GM12878 (cell line): ENCODE measurements at regions not wholly inside any gene's neighbourhood (a gene's known extent, or its start where the extent isn't known, plus 50 kb on each side); places are given as distances from the start of the nearest gene placed in this dataset.

Experiments used
- ATAC-seq: fragments of 200-7000 bp; cut with Tn5 transposase; 3 replicates; pipeline ENCODE4 v1.9.1; 2020; ENCODE audit warnings: mild to moderate bottlenecking, moderate library complexity
- BruUV-seq: library from RNA; stranded (reverse); fragments of 400-500 nt; replicated peaks from 2 replicates; lab custom pipeline; 2021; lab: Mats Ljungman, UMichigan
- CTCF ChIA-PET: fragments of 300-600 bp; sonication (Branson Sonifier 250); formaldehyde crosslinking; extraction: SDS; loops from one replicate; lab custom pipeline; 2021; ENCODE audit warnings: inconsistent platforms; lab: Yijun Ruan, JAX
- POLR2A ChIA-PET: fragments of 350-600 bp; formaldehyde crosslinking; extraction: SDS; loops from one replicate; lab custom pipeline; 2021; ENCODE audit warnings: inconsistent platforms; lab: Charles Lee
- RAD21 ChIA-PET: fragments of 300-600 bp; sonication (Branson Sonifier 250); formaldehyde crosslinking; loops from one replicate; lab custom pipeline; 2023; ENCODE audit warnings: antibody characterized with exemption; ENCODE audit not compliant: unreplicated experiment; lab: Charles Lee
- SMC1A ChIA-PET: fragments of 300-600 bp; sonication (Branson Sonifier 250); formaldehyde crosslinking; loops from one replicate; lab custom pipeline; 2023; ENCODE audit not compliant: unreplicated experiment, uncharacterized antibody; lab: Charles Lee
- DNase-seq: peaks from one replicate; pipeline ENCODE4 v3.0.0-alpha.2; 2011; ENCODE audit warnings: low read depth, low spot score
- FAIRE-seq: peaks from 3 replicates; lab custom pipeline; 2011; peaks lifted over from hg19 to GRCh38; lab: Jason Lieb, UNC
- H2AFZ ChIP-seq: 2 replicates; pipeline ENCODE4 v1.6.0; 2011; ENCODE audit warnings: low read depth, low read length, control low read depth; ENCODE audit not compliant: control insufficient read depth
- H3K27ac ChIP-seq: 2 replicates; pipeline ENCODE4 v1.5.1; 2011; ENCODE audit warnings: control low read depth; ENCODE audit not compliant: control insufficient read depth, insufficient read depth
- H3K27me3 ChIP-seq, 2 experiments: replicated peaks in 1 of 2; 2 replicates each; pipeline versions ENCODE4 v1.6.0 to v1.6.1; 2011; ENCODE audit warnings: low read length in 1 of 2; ENCODE audit not compliant: control insufficient read depth in 2 of 2, insufficient read depth in 2 of 2
- H3K36me3 ChIP-seq, 2 experiments: 2 replicates each; pipeline ENCODE4 v1.5.1; 2011; ENCODE audit warnings: low read length in 1 of 2; ENCODE audit not compliant: control insufficient read depth in 2 of 2, insufficient read depth in 2 of 2
- H3K4me1 ChIP-seq: 2 replicates; pipeline ENCODE4 v1.6.1; 2011; ENCODE audit warnings: mild to moderate bottlenecking, low read length, moderate library complexity, mixed read lengths; ENCODE audit not compliant: control insufficient read depth, insufficient read depth
- H3K4me2 ChIP-seq: 2 replicates; pipeline ENCODE4 v1.6.0; 2011; ENCODE audit warnings: control low read depth; ENCODE audit not compliant: control insufficient read depth, insufficient read depth
- H3K4me3 ChIP-seq: fragments of 200-600 bp; sonication (generic); 2 replicates; pipeline ENCODE4 v1.5.1; 2016
- H3K79me2 ChIP-seq: 2 replicates; pipeline ENCODE4 v1.6.0; 2011; ENCODE audit warnings: low read length; ENCODE audit not compliant: control insufficient read depth, insufficient read depth
- H3K9ac ChIP-seq: 2 replicates; pipeline ENCODE4 v1.8.0; 2011; ENCODE audit warnings: low read length, control low read depth, mixed read lengths; ENCODE audit not compliant: control insufficient read depth, insufficient read depth
- H3K9me3 ChIP-seq: replicated peaks from 3 replicates; pipeline ENCODE4 v1.5.1; 2011; ENCODE audit warnings: mild to moderate bottlenecking, low read length; ENCODE audit not compliant: control insufficient read depth, insufficient read depth
- H4K20me1 ChIP-seq: 2 replicates; pipeline ENCODE4 v1.6.0; 2011; ENCODE audit not compliant: control insufficient read depth, insufficient read depth
- BCL3 ChIP-seq: IDR thresholded peaks from 2 replicates; pipeline ENCODE4 v1.6.1; 2011; ENCODE audit warnings: borderline replicate concordance, low read depth, mild to moderate bottlenecking, moderate library complexity, low read length; ENCODE audit not compliant: insufficient read depth, poor library complexity, severe bottlenecking
- CREB1 ChIP-seq: IDR thresholded peaks from 2 replicates; pipeline ENCODE4 v1.6.1; 2012; ENCODE audit warnings: low read depth, mild to moderate bottlenecking, inconsistent platforms
- DPF2 ChIP-seq: fragments of 450-650 bp; IDR thresholded peaks from 2 replicates; pipeline ENCODE4 v1.6.1; 2017; ENCODE audit warnings: mild to moderate bottlenecking
- EGR1 ChIP-seq, 2 experiments: IDR thresholded peaks; 1 replicate in 1 of 2; 2 replicates in 1 of 2; pipeline ENCODE4 v1.6.1; 2011 to 2012; ENCODE audit warnings: low read depth in 2 of 2, low read length in 2 of 2, borderline replicate concordance in 1 of 2, mild to moderate bottlenecking in 1 of 2, moderate library complexity in 1 of 2
- EP300 ChIP-seq, 2 experiments: fragments of 150-350 bp in 1 of 2; IDR thresholded peaks; 2 replicates each; pipeline ENCODE4 v1.6.1; 2011 to 2012; ENCODE audit warnings: low read depth in 2 of 2, low read length in 2 of 2, borderline replicate concordance in 1 of 2, improper control_type of control experiment in 1 of 2, inconsistent platforms in 1 of 2; ENCODE audit not compliant: control insufficient read depth in 1 of 2
- EZH2 ChIP-seq: IDR thresholded peaks from 2 replicates; pipeline ENCODE4 v1.6.1; 2012; ENCODE audit warnings: low read depth, mild to moderate bottlenecking, control low read depth, inconsistent platforms, low read length, borderline replicate concordance; ENCODE audit not compliant: control insufficient read depth
- GABPA ChIP-seq: IDR thresholded peaks from 2 replicates; pipeline ENCODE4 v1.6.1; 2014; ENCODE audit warnings: antibody characterized with exemption, low read depth, mild to moderate bottlenecking, inconsistent platforms
- NR2C1 ChIP-seq: fragments of 450-650 bp; IDR thresholded peaks from 2 replicates; pipeline ENCODE4 v1.6.1; 2017; ENCODE audit warnings: antibody characterized with exemption, mild to moderate bottlenecking, moderate library complexity
- PML ChIP-seq: IDR thresholded peaks from 2 replicates; pipeline ENCODE4 v1.6.1; 2012; ENCODE audit warnings: low read length, inconsistent platforms
- RCOR1 ChIP-seq: conservative IDR thresholded peaks from 2 replicates; pipeline ENCODE4 v1.6.1; 2012; ENCODE audit warnings: low read depth, low read length, improper control_type of control experiment
- SMAD5 ChIP-seq: IDR thresholded peaks from 2 replicates; pipeline ENCODE4 v1.6.1; 2016; ENCODE audit warnings: antibody characterized with exemption, low read depth
- WRNIP1 ChIP-seq: IDR thresholded peaks from 2 replicates; pipeline ENCODE4 v1.6.1; 2011; ENCODE audit warnings: low read depth, low read length, improper control_type of control experiment, borderline replicate concordance
- YY1 ChIP-seq: IDR thresholded peaks from 2 replicates; pipeline ENCODE4 v1.6.1; 2011; ENCODE audit warnings: low read depth, mild to moderate bottlenecking, low read length
- ZBTB40 ChIP-seq: fragments of 450-650 bp; IDR thresholded peaks from 2 replicates; pipeline ENCODE4 v1.6.1; 2016; ENCODE audit warnings: mild to moderate bottlenecking, moderate library complexity, borderline replicate concordance
- ZZZ3 ChIP-seq: IDR thresholded peaks from 2 replicates; pipeline ENCODE4 v1.6.1; 2011; ENCODE audit warnings: low read depth; ENCODE audit not compliant: control insufficient read depth, insufficient read length
- WGBS: methylation state at CpG from one replicate; pipeline ENCODE4 v1.1.6; 2016; ENCODE audit warnings: low lambda C conversion rate; ENCODE audit not compliant: insufficient replicate concordance, insufficient coverage; ENCODE audit errors: missing lambda C conversion rate; 5-methylcytosine and 5-hydroxymethylcytosine counted together
- in situ Hi-C: fragments of 300-500 bp; cut with MboI; formaldehyde crosslinking; loops from 9 replicates; pipeline ENCODE4 v1.14.3; 2018; ENCODE audit warnings: mixed read lengths
- intact Hi-C: fragments of 100-400 bp; cut with micrococcal nuclease; formaldehyde crosslinking; loops from one replicate; pipeline ENCODE4 v1.14.2; 2022; ENCODE audit not compliant: unreplicated experiment

GRCh38 chr13:39251340-39251739 is 213.1 kb downstream of the NHLRC3 start:
- ChIA-PET SMC1A (interaction anchor here (1.2 to 2.8 kb wide), 2 partner anchors 11 to 97 kb away, joined by 4 to 11 read pairs; no protein-coding TSS in a partner anchor), CTCF (interaction anchor here (1.1 to 2.6 kb wide), 4 partner anchors 11 to 365 kb away, joined by 3 to 13 read pairs (median 4); no protein-coding TSS in a partner anchor), POLR2A (no interaction called here), RAD21 (interaction anchor here (0.6 kb wide), 1 partner anchor 522 kb away, joined by 3 read pairs; no protein-coding TSS in a partner anchor)
- in situ Hi-C loops, result no loop called here
- Histone ChIP-seq H3K9me3 (no peaks in the 10 kb centered on the region), H3K4me3 (no peak overlapping the region), H2AFZ (no peak overlapping the region), H3K27me3 (no peaks in the 10 kb centered on the region), H3K27ac (no peak overlapping the region), H3K9ac (no peak overlapping the region), H3K4me1 (no peaks in the 10 kb centered on the region), H3K79me2 (no peaks in the 10 kb centered on the region), H3K36me3 (no peaks in the 10 kb centered on the region), H4K20me1 (no peaks in the 10 kb centered on the region), H3K4me2 (no peak overlapping the region)
- WGBS, result 68% methylated on average over 8 of the region's 8 CpGs
- TF ChIP-seq PML (no peak), WRNIP1 (no peak), DPF2 (no peak), ZZZ3 (no peak), GABPA (no peak), ZBTB40 (no peak), EZH2 (no peak), EP300 (IDR thresholded peaks at IDR 0.05; ENCODE audit: borderline replicate concordance in 1 of 2, control insufficient read depth in 1 of 2, low read depth in 2 of 2, low read length in 2 of 2) (no peak), SMAD5 (no peak), NR2C1 (no peak), BCL3 (no peak), CREB1 (no peak), YY1 (no peak), EGR1 (IDR thresholded peaks at IDR 0.05; ENCODE audit: borderline replicate concordance in 1 of 2, low read depth in 2 of 2, low read length in 2 of 2) (no peak), RCOR1 (no peak)
- FAIRE-seq, result no peak
- DNase-seq, result no peak
- BruUV-seq, result no TSS peak
- ATAC-seq, result no peak
- intact Hi-C loops, result no loop called here
